Activated B cell treated with CpG ODN at 0.5 μM for 24 hours (primary cell): ENCODE measurements at regions not wholly inside any gene's neighbourhood (a gene's known extent, or its start where the extent isn't known, plus 50 kb on each side); places are given as distances from the start of the nearest gene placed in this dataset.

ENCODE experiments used
- ATAC-seq: fragments of 200-7000 bp; cut with Tn5 transposase; one replicate; pipeline ENCODE4 v1.10.0; 2021; ENCODE audit warnings: low read depth, mild to moderate bottlenecking, moderate library complexity
- CTCF ChIA-PET: fragments of 350-600 bp; sonication (Branson Sonifier 250); formaldehyde crosslinking; loops from one replicate; lab custom pipeline; 2021; ENCODE audit warnings: antibody characterized with exemption; lab: Charles Lee
- POLR2A ChIA-PET: fragments of 350-600 bp; sonication (Branson Sonifier 250); formaldehyde crosslinking; loops from one replicate; lab custom pipeline; 2021; ENCODE audit warnings: antibody characterized with exemption; lab: Charles Lee
- DNase-seq: peaks from one replicate; pipeline ENCODE4 v3.0.0; 2022
- H3K27ac Mint-ChIP-seq: one replicate; pipeline ENCODE4 v1.8.0; 2020; ENCODE audit warnings: mixed read lengths
- H3K27me3 Mint-ChIP-seq: one replicate; pipeline ENCODE4 v1.8.0; 2021; ENCODE audit warnings: mixed read lengths
- H3K36me3 Mint-ChIP-seq: one replicate; pipeline ENCODE4 v1.8.0; 2021; ENCODE audit warnings: low read depth, mixed read lengths
- H3K4me1 Mint-ChIP-seq: one replicate; pipeline ENCODE4 v1.8.0; 2021; ENCODE audit warnings: mixed read lengths
- H3K4me3 Mint-ChIP-seq: one replicate; pipeline ENCODE4 v1.8.0; 2020; ENCODE audit warnings: mild to moderate bottlenecking, mixed read lengths
- H3K9me3 Mint-ChIP-seq: one replicate; pipeline ENCODE4 v1.8.0; 2020; ENCODE audit warnings: mixed read lengths
- CTCF ChIP-seq: fragments of 200-600 bp; IDR thresholded peaks from one replicate; pipeline ENCODE4 v1.8.0; 2022; ENCODE audit warnings: antibody characterized with exemption, mild to moderate bottlenecking
- intact Hi-C: fragments of 100-400 bp; cut with micrococcal nuclease; formaldehyde crosslinking; loops from one replicate; pipeline ENCODE4 v1.15.1; 2024

- POLR2A ChIA-PET = no interaction called here
- Mint-ChIP-seq H3K4me3 (no peak overlapping the region), H3K27ac (no peak overlapping the region), H3K27me3 (peaks cover 4% of the 10 kb centered on the region), H3K9me3 (no peaks in the 10 kb centered on the region), H3K36me3 (no peaks in the 10 kb centered on the region), H3K4me1 (peaks cover 11% of the 10 kb centered on the region)
- CTCF ChIA-PET = interaction anchor here (0.6 to 9.1 kb wide), 7 partner anchors 11 to 560 kb away, joined by 3 to 228 read pairs (median 10); no protein-coding TSS in a partner anchor
- intact Hi-C loops = loop anchor here (5.0 kb wide), 2 partner anchors 112 to 617 kb away; no protein-coding TSS in a partner anchor
- no peak for TF ChIP-seq CTCF
- ATAC-seq = no peak
- DNase-seq = no peak
These were observed 63.4 kb upstream of the SYPL1 start for GRCh38 chr7:106175507-106175906.

GRCh38 chr7:106170651-106171050 lies 58.5 kb upstream of the SYPL1 start:
- H3K4me1 Mint-ChIP-seq = peaks cover 6% of the 10 kb centered on the region
- intact Hi-C loops = no loop called here
- H3K4me3 Mint-ChIP-seq = no peak overlapping the region
- ChIA-PET CTCF (interaction anchor here (1.4 to 1.5 kb wide), 2 partner anchors 291 to 293 kb away, joined by 3 read pairs; no protein-coding TSS in a partner anchor), POLR2A (no interaction called here)
- H3K27me3 Mint-ChIP-seq = no peaks in the 10 kb centered on the region
- no peak for TF ChIP-seq CTCF
- ATAC-seq (no peak), DNase-seq (no peak)
- H3K9me3 Mint-ChIP-seq = no peaks in the 10 kb centered on the region
- no peak overlapping the region for H3K27ac Mint-ChIP-seq
- H3K36me3 Mint-ChIP-seq = no peaks in the 10 kb centered on the region

GRCh38 chr7:106169821-106170610 lies 57.9 kb upstream of the SYPL1 start:
- ATAC-seq (no peak), DNase-seq (no peak)
- Mint-ChIP-seq H3K9me3 (no peaks in the 10 kb centered on the region), H3K27me3 (no peaks in the 10 kb centered on the region), H3K4me1 (peaks cover 10% of the 10 kb centered on the region), H3K4me3 (no peak overlapping the region), H3K27ac (no peak overlapping the region), H3K36me3 (no peaks in the 10 kb centered on the region)
- ChIA-PET POLR2A (no interaction called here), CTCF (interaction anchor here (1.4 to 1.5 kb wide), 2 partner anchors 292 to 294 kb away, joined by 3 read pairs; no protein-coding TSS in a partner anchor)
- intact Hi-C loops = loop anchor here (5.0 kb wide), 1 partner anchor 293 kb away; the partner anchor contains the start of gene ATXN7L1
- no peak for TF ChIP-seq CTCF

- no peak overlapping the region for H3K27ac Mint-ChIP-seq
- ATAC-seq (no peak), DNase-seq (no peak)
- no peak overlapping the region for H3K4me3 Mint-ChIP-seq
- ChIA-PET POLR2A (no interaction called here), CTCF (interaction anchor here (0.8 to 5.0 kb wide), 19 partner anchors 9 to 514 kb away, joined by 3 to 61 read pairs (median 3); no protein-coding TSS in a partner anchor)
- TF ChIP-seq CTCF = no peak
- intact Hi-C loops = loop anchor here (5.0 kb wide), 1 partner anchor 290 kb away; the partner anchor contains the start of gene ATXN7L1
- peaks cover 5% of the 10 kb centered on the region for H3K36me3 Mint-ChIP-seq
- H3K9me3 Mint-ChIP-seq = peaks cover 7% of the 10 kb centered on the region
- peaks cover 2% of the 10 kb centered on the region for H3K27me3 Mint-ChIP-seq
- peaks cover 10% of the 10 kb centered on the region for H3K4me1 Mint-ChIP-seq
These were observed 55.5 kb upstream of the SYPL1 start for GRCh38 chr7:106167439-106168136.
